Motor neuron (in vitro differentiated cells): ENCODE measurements at regions not wholly inside any gene's neighbourhood (a gene's known extent, or its start where the extent isn't known, plus 50 kb on each side); places are given as distances from the start of the nearest gene placed in this dataset.
"Not testable (repeated sequence)": the region's sequence is repeated elsewhere in the genome, so short reads cannot be mapped to it uniquely, and the experiment has no call there.

Source experiments
- ATAC-seq, 8 experiments: fragments of 200-7000 bp; cut with Tn5 transposase; replicated peaks in 6 of 8; 2 replicates each; pipeline ENCODE4 v1.8.0; 2021; ENCODE audit warnings: mild to moderate bottlenecking in 8 of 8, moderate library complexity in 8 of 8
- H3K27ac ChIP-seq, 2 donors: fragments of 250-450 bp; sonication (Bioruptor Pico); 2 replicates each; pipeline ENCODE4 v1.9.0; 2021; ENCODE audit warnings: antibody characterized with exemption in 2 of 2, mild to moderate bottlenecking in 2 of 2, moderate library complexity in 1 of 2
- H3K4me1 ChIP-seq, 2 donors: fragments of 250-450 bp; sonication (Bioruptor Pico); replicated peaks in 1 of 2; 2 replicates each; pipeline ENCODE4 v1.6.1; 2021; ENCODE audit warnings: antibody characterized with exemption in 2 of 2, mild to moderate bottlenecking in 2 of 2, moderate library complexity in 1 of 2
- H3K4me3 ChIP-seq, 5 donors: fragments of 250-450 bp; sonication (Bioruptor Pico); 2 replicates each; pipeline ENCODE4 v1.9.0; 2021; ENCODE audit warnings: antibody characterized with exemption in 5 of 5, mild to moderate bottlenecking in 5 of 5, moderate library complexity in 4 of 5
- WGBS, 10 experiments: fragments of 450-650 bp; shearing (Covaris generic); methylation state at CpG; one replicate each; pipeline ENCODE4 v1.0.0; 2022; 5-methylcytosine and 5-hydroxymethylcytosine counted together
- in situ Hi-C, 9 experiments: fragments of 400-800 bp; cut with MboI; loops; one replicate each; pipeline ENCODE4 v1.15.0; 2021; ENCODE audit warnings: low sequenced_read_pairs in 9 of 9, low pct_unique_long_range_greater_than_20kb in 2 of 9; ENCODE audit not compliant: unreplicated experiment in 9 of 9

GRCh38 chr3:82110721-82111120, 349.3 kb upstream of the GBE1 start:
- ATAC-seq, H3K4me1 ChIP-seq, H3K27ac ChIP-seq, H3K4me3 ChIP-seq, in situ Hi-C loops: not testable (repeated sequence)
- WGBS, 10 experiments, result 20 to 100% (median 96%) methylated on average over 1 to 10 of the region's 14 CpGs; no CpG with 5 or more reads in 5 of the 10 experiments

- no peaks in the 10 kb centered on the region for H3K4me1 ChIP-seq
- H3K27ac ChIP-seq, result no peak overlapping the region
- ATAC-seq, result no peak
- 0 to 100% (median 59%) methylated on average over 1 of the region's 1 CpG; no CpG with 5 or more reads in 2 of the 10 experiments for WGBS, 10 experiments
- in situ Hi-C loops, result no loop called here
- no peak overlapping the region for H3K4me3 ChIP-seq
Observed at GRCh38 chr3:82103241-82103640, 341.8 kb upstream of the GBE1 start.

- no peaks in the 10 kb centered on the region for H3K4me1 ChIP-seq
- WGBS, 10 experiments, result 14 to 91% (median 82%) methylated on average over 2 to 3 of the region's 3 CpGs; no CpG with 5 or more reads in 2 of the 10 experiments
- in situ Hi-C loops, result no loop called here
- H3K27ac ChIP-seq, result no peak overlapping the region
- no peak overlapping the region for H3K4me3 ChIP-seq
- ATAC-seq, result no peak
Observed at GRCh38 chr3:82100378-82100777, 338.9 kb upstream of the GBE1 start.

GRCh38 chr3:82093641-82094040, 332.2 kb upstream of the GBE1 start:
- Histone ChIP-seq H3K4me3 (no peak overlapping the region), H3K4me1 (no peaks in the 10 kb centered on the region), H3K27ac (no peak overlapping the region)
- 36 to 100% (median 95%) methylated on average over 1 to 3 of the region's 3 CpGs for WGBS, 10 experiments
- in situ Hi-C loops, result no loop called here
- ATAC-seq, result no peak

- WGBS, 10 experiments, result 62 to 92% (median 80%) methylated on average over 2 to 3 of the region's 3 CpGs; no CpG with 5 or more reads in 1 of the 10 experiments
- Histone ChIP-seq H3K4me3 (no peak overlapping the region), H3K27ac (no peak overlapping the region), H3K4me1 (peaks cover 8 to 14% of the 10 kb centered on the region in 2 donors)
- no peak for ATAC-seq
- in situ Hi-C loops, result no loop called here
Observed at GRCh38 chr3:82088749-82089148, 327.3 kb upstream of the GBE1 start.

GRCh38 chr3:82087958-82088357, 326.5 kb upstream of the GBE1 start:
- Histone ChIP-seq H3K27ac (no peak overlapping the region), H3K4me3 (no peak overlapping the region), H3K4me1 (peaks cover 8 to 14% of the 10 kb centered on the region in 2 donors)
- in situ Hi-C loops, result no loop called here
- 0 to 100% (median 82%) methylated on average over 1 to 2 of the region's 2 CpGs; no CpG with 5 or more reads in 1 of the 10 experiments for WGBS, 10 experiments
- no peak for ATAC-seq

GRCh38 chr3:82085851-82086475, 324.5 kb upstream of the GBE1 start:
- H3K27ac ChIP-seq, result peak overlapping the region in 1 of 2 donors; percentile 36
- no peak overlapping the region for H3K4me3 ChIP-seq
- peaks cover 8 to 18% of the 10 kb centered on the region in 2 donors for H3K4me1 ChIP-seq
- no peak for ATAC-seq
- 42 to 100% (median 79%) methylated on average over 1 to 5 of the region's 5 CpGs; no CpG with 5 or more reads in 1 of the 10 experiments for whole genome bisulfite sequencing, 10 experiments
- in situ Hi-C loops, result no loop called here

- ATAC-seq, result peak in 4 of 8 experiments; percentile 29 to 48 (median 40)
- Histone ChIP-seq H3K4me3 (no peak overlapping the region), H3K27ac (no peak overlapping the region), H3K4me1 (peaks cover 8 to 24% of the 10 kb centered on the region in 2 donors)
- WGBS, 10 experiments, result 20 to 100% (median 44%) methylated on average over 1 to 3 of the region's 3 CpGs; no CpG with 5 or more reads in 1 of the 10 experiments
- in situ Hi-C loops, result no loop called here
Observed at GRCh38 chr3:82085356-82085755, 323.9 kb upstream of the GBE1 start.

GRCh38 chr3:82084824-82085223, 323.4 kb upstream of the GBE1 start:
- in situ Hi-C loops, result no loop called here
- ATAC-seq, result no peak
- Histone ChIP-seq H3K27ac (no peak overlapping the region), H3K4me1 (peaks cover 8 to 29% of the 10 kb centered on the region in 2 donors), H3K4me3 (no peak overlapping the region)
- 43 to 100% (median 84%) methylated on average over 1 of the region's 1 CpG; no CpG with 5 or more reads in 2 of the 10 experiments for WGBS, 10 experiments

GRCh38 chr3:82082796-82083195, 321.4 kb upstream of the GBE1 start:
- no peak for ATAC-seq
- in situ Hi-C loops, result no loop called here
- Histone ChIP-seq H3K4me1 (peaks cover 13 to 38% of the 10 kb centered on the region in 2 donors), H3K4me3 (no peak overlapping the region), H3K27ac (no peak overlapping the region)

GRCh38 chr3:82081351-82081750, 319.9 kb upstream of the GBE1 start:
- Histone ChIP-seq H3K4me3 (no peak overlapping the region), H3K27ac (no peak overlapping the region), H3K4me1 (peaks cover 13 to 38% of the 10 kb centered on the region in 2 donors)
- in situ Hi-C loops, result no loop called here
- 56 to 100% (median 83%) methylated on average over 1 to 2 of the region's 2 CpGs for WGBS, 10 experiments
- ATAC-seq, result peak in 4 of 8 experiments; percentile 27 to 71 (median 54)

GRCh38 chr3:82080792-82081191, 319.3 kb upstream of the GBE1 start:
- peak in 1 of 8 experiments; percentile 14 for ATAC-seq
- WGBS, 10 experiments, result 40 to 100% (median 83%) methylated on average over 1 to 3 of the region's 3 CpGs; no CpG with 5 or more reads in 1 of the 10 experiments
- in situ Hi-C loops, result no loop called here
- Histone ChIP-seq H3K27ac (no peak overlapping the region), H3K4me3 (no peak overlapping the region), H3K4me1 (peaks cover 13 to 36% of the 10 kb centered on the region in 2 donors)

- Histone ChIP-seq H3K4me3 (no peak overlapping the region), H3K27ac (no peak overlapping the region), H3K4me1 (peaks cover 12 to 30% of the 10 kb centered on the region in 2 donors)
- peak in 3 of 8 experiments; percentile 27 to 55 (median 40) for ATAC-seq
- in situ Hi-C loops, result no loop called here
- 8 to 100% (median 88%) methylated on average over 1 to 3 of the region's 3 CpGs; no CpG with 5 or more reads in 1 of the 10 experiments for WGBS, 10 experiments
Observed at GRCh38 chr3:82080261-82080660, 318.8 kb upstream of the GBE1 start.
